Endodermal cell (in vitro differentiated cells): ENCODE measurements at regions not wholly inside any gene's neighbourhood (a gene's known extent, or its start where the extent isn't known, plus 50 kb on each side); places are given as distances from the start of the nearest gene placed in this dataset.

ENCODE experiments used
- DNase-seq: peaks from one replicate; pipeline ENCODE4 v3.0.0-alpha.2; 2017
- H3K27ac ChIP-seq: 2 replicates; pipeline ENCODE4 v1.5.1; 2013; ENCODE audit warnings: mild to moderate bottlenecking, low read depth, low read length, moderate library complexity
- H3K27me3 ChIP-seq: 2 replicates; pipeline ENCODE4 v1.6.1; 2013; ENCODE audit warnings: mild to moderate bottlenecking, low read length, moderate library complexity; ENCODE audit not compliant: insufficient read depth, control insufficient read depth, poor library complexity, severe bottlenecking
- H3K36me3 ChIP-seq: 2 replicates; pipeline ENCODE4 v1.7.0; 2013; ENCODE audit warnings: mild to moderate bottlenecking, low read length, moderate library complexity; ENCODE audit not compliant: control insufficient read depth, insufficient read depth
- H3K4me1 ChIP-seq: one replicate; pipeline ENCODE4 v1.7.0; 2013; ENCODE audit warnings: low read length; ENCODE audit not compliant: control insufficient read depth, insufficient read depth
- H3K4me3 ChIP-seq: 2 replicates; pipeline ENCODE4 v1.5.1; 2013; ENCODE audit warnings: mild to moderate bottlenecking, low read length, moderate library complexity
- H3K9ac ChIP-seq: 2 replicates; pipeline ENCODE4 v1.6.1; 2013; ENCODE audit warnings: mild to moderate bottlenecking, low read length, moderate library complexity; ENCODE audit not compliant: poor library complexity, severe bottlenecking; ENCODE audit errors: extremely low read depth
- H3K9me3 ChIP-seq: 2 replicates; pipeline ENCODE4 v1.6.1; 2013; ENCODE audit warnings: mild to moderate bottlenecking, low read length, moderate library complexity; ENCODE audit not compliant: control insufficient read depth
- H3K27ac Mint-ChIP-seq: 2 replicates; pipeline ENCODE4 v1.8.0; 2020; ENCODE audit warnings: mixed read lengths
- H3K27me3 Mint-ChIP-seq: 2 replicates; pipeline ENCODE4 v1.8.0; 2021; ENCODE audit warnings: mild to moderate bottlenecking, mixed read lengths; ENCODE audit not compliant: insufficient read depth
- H3K36me3 Mint-ChIP-seq: 2 replicates; pipeline ENCODE4 v1.8.0; 2020; ENCODE audit warnings: low read depth, mixed read lengths
- H3K4me1 Mint-ChIP-seq: 2 replicates; pipeline ENCODE4 v1.8.0; 2020; ENCODE audit warnings: mixed read lengths
- H3K4me3 Mint-ChIP-seq: 2 replicates; pipeline ENCODE4 v1.8.0; 2020; ENCODE audit warnings: mild to moderate bottlenecking, moderate library complexity, mixed read lengths
- H3K9me3 Mint-ChIP-seq: 2 replicates; pipeline ENCODE4 v1.8.0; 2020; ENCODE audit warnings: mild to moderate bottlenecking, mixed read lengths
- CTCF ChIP-seq: fragments of 200-600 bp; sonication (generic); conservative IDR thresholded peaks from 2 replicates; pipeline ENCODE4 v1.5.0; 2021; ENCODE audit warnings: antibody characterized with exemption, mild to moderate bottlenecking
- WGBS, 2 experiments: methylation state at CpG; one replicate each; pipeline versions ENCODE4 v1.1.5 to v1.1.7; 2013; ENCODE audit warnings: missing lambda C conversion rate in 2 of 2, mixed read lengths in 1 of 2; ENCODE audit not compliant: insufficient coverage in 1 of 2, insufficient read length in 1 of 2; 5-methylcytosine and 5-hydroxymethylcytosine counted together

DNA sequence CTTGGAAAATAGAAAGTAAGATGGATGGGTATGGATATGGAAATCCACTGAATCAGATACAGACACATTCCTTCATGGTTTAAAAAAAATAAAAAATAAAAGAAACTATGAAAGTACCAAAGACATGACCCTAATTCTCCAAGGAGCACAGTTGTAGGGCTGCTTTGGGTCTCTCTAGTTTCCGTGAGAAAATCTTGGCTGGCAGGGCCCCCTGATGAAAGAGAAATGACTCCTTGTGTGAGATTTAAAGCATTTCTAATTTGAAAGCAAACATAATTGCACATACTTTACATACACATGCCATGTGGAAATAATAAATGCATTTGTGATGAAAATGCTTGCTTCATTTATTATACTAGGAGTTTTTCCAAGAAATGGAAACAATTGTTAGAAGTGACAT, 593.9 kb upstream of the BTBD3 start:
- Histone ChIP-seq H3K27me3 (no peaks in the 10 kb centered on the region), H3K27ac (no peak overlapping the region), H3K4me3 (no peak overlapping the region), H3K36me3 (no peaks in the 10 kb centered on the region), H3K9ac (no peak overlapping the region), H3K4me1 (no peaks in the 10 kb centered on the region), H3K9me3 (peaks cover 9% of the 10 kb centered on the region)
- no peak overlapping the region for H3K4me3 Mint-ChIP-seq
- no peaks in the 10 kb centered on the region for H3K9me3 Mint-ChIP-seq
- H3K27me3 Mint-ChIP-seq = no peaks in the 10 kb centered on the region
- H3K27ac Mint-ChIP-seq = no peak overlapping the region
- TF ChIP-seq CTCF = no peak
- DNase-seq = no peak
- H3K36me3 Mint-ChIP-seq = no peaks in the 10 kb centered on the region
- no peaks in the 10 kb centered on the region for H3K4me1 Mint-ChIP-seq
- 90% methylated on average over 1 of the region's 1 CpG; no CpG with 5 or more reads in 1 of the 2 experiments for WGBS, 2 experiments

DNA sequence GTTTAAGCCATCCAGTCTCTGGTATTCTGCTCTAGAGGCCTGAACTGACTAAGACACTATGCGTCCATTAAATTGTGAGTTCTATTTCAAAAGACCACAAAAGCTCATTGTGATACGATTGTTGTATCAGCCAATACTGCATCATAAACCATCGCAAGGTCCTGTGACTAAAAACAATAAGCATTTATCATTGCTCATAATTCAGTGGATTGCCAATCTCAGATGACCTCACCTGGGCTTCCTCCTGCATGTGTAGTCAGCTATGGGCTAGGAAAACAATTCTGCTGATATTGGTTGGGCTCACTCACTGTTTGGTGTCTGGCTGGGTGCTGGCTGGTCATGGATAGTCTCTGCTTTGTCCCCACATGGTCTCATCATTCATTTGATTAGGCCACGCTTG, 592.7 kb upstream of the BTBD3 start:
- Histone ChIP-seq H3K36me3 (no peaks in the 10 kb centered on the region), H3K27ac (no peak overlapping the region), H3K9me3 (peaks cover 9% of the 10 kb centered on the region), H3K4me3 (no peak overlapping the region), H3K27me3 (no peaks in the 10 kb centered on the region), H3K4me1 (no peaks in the 10 kb centered on the region), H3K9ac (no peak overlapping the region)
- Mint-ChIP-seq H3K27me3 (no peaks in the 10 kb centered on the region), H3K9me3 (no peaks in the 10 kb centered on the region), H3K4me1 (no peaks in the 10 kb centered on the region), H3K4me3 (no peak overlapping the region), H3K36me3 (no peaks in the 10 kb centered on the region), H3K27ac (no peak overlapping the region)
- WGBS, 2 experiments = 91 to 94% methylated on average over 4 of the region's 4 CpGs
- DNase-seq = no peak
- TF ChIP-seq CTCF = no peak

GRCh38 chr20:11328839-11329238, 588.9 kb upstream of the BTBD3 start:
- no peak overlapping the region for H3K9ac ChIP-seq
- H3K4me3 ChIP-seq = no peak overlapping the region
- H3K27ac ChIP-seq = no peak overlapping the region
- no peaks in the 10 kb centered on the region for H3K9me3 ChIP-seq
- H3K36me3 ChIP-seq = no peaks in the 10 kb centered on the region
- no peak for DNase-seq
- Mint-ChIP-seq H3K9me3 (no peaks in the 10 kb centered on the region), H3K27me3 (peaks cover 6% of the 10 kb centered on the region), H3K27ac (no peak overlapping the region), H3K4me1 (peaks cover 5% of the 10 kb centered on the region), H3K36me3 (no peaks in the 10 kb centered on the region), H3K4me3 (no peak overlapping the region)
- TF ChIP-seq CTCF = no peak
- H3K27me3 ChIP-seq = no peaks in the 10 kb centered on the region
- H3K4me1 ChIP-seq = peaks cover under 1% of the 10 kb centered on the region
- 89 to 95% methylated on average over 4 to 8 of the region's 8 CpGs for whole genome bisulfite sequencing, 2 experiments
